ENCODE measurements at regions not wholly inside any gene's neighbourhood (a gene's known extent, or its start where the extent isn't known, plus 50 kb on each side); places are given as distances from the start of the nearest gene placed in this dataset.
"Not testable (repeated sequence)": the region's sequence is repeated elsewhere in the genome, so short reads cannot be mapped to it uniquely, and the experiment has no call there.

DNA sequence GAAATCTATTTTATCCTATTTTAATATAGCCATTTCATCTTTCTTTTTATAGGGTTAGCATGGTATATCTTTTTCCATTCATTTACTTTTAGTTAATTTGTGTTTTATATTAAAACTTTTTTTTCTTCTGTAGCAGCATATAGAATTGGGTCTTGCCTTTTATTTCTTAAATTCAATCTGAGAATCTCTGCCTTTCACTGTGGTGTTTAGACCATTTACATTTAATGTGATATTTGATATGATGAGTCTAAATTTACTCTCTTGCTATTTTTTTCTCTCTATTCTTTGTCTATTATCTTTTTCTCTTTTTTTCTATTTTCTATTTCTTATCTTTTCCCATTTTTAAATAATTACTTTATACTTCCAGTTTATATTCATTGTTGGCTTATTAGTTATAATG, 105.4 kb upstream of the HAND2 start:
- TF ChIP-seq, protein P1, sequence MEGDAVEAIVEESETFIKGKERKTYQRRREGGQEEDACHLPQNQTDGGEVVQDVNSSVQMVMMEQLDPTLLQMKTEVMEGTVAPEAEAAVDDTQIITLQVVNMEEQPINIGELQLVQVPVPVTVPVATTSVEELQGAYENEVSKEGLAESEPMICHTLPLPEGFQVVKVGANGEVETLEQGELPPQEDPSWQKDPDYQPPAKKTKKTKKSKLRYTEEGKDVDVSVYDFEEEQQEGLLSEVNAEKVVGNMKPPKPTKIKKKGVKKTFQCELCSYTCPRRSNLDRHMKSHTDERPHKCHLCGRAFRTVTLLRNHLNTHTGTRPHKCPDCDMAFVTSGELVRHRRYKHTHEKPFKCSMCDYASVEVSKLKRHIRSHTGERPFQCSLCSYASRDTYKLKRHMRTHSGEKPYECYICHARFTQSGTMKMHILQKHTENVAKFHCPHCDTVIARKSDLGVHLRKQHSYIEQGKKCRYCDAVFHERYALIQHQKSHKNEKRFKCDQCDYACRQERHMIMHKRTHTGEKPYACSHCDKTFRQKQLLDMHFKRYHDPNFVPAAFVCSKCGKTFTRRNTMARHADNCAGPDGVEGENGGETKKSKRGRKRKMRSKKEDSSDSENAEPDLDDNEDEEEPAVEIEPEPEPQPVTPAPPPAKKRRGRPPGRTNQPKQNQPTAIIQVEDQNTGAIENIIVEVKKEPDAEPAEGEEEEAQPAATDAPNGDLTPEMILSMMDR (IDR thresholded peaks at IDR 0.05) = no peak
- H3K4me1 ChIP-seq = no peaks in the 10 kb centered on the region
- no peaks in the 10 kb centered on the region for H3K27me3 ChIP-seq
- intact Hi-C loops (cut with DNase I) = no loop called here
- H3K36me3 ChIP-seq = no peaks in the 10 kb centered on the region
- ATAC-seq = no peak
- no peak overlapping the region for H3K27ac ChIP-seq
- DNase-seq = no peak
- no peak overlapping the region for H3K4me3 ChIP-seq
- H3K9me3 ChIP-seq = peaks cover 0 to 52% of the 10 kb centered on the region in 2 donors

GRCh38 chr4:173626277-173626676, 96.2 kb upstream of the HAND2 start:
- intact Hi-C loops (cut with DNase I) = no loop called here
- H3K27ac ChIP-seq = no peak overlapping the region
- H3K4me1 ChIP-seq = no peaks in the 10 kb centered on the region
- H3K9me3 ChIP-seq = peaks cover 0 to 49% of the 10 kb centered on the region in 2 donors
- TF ChIP-seq, protein P1 (IDR thresholded peaks at IDR 0.05) = no peak
- ATAC-seq (no peak), DNase-seq (no peak)
- H3K4me3 ChIP-seq = no peak overlapping the region
- H3K36me3 ChIP-seq = no peaks in the 10 kb centered on the region
- no peaks in the 10 kb centered on the region for H3K27me3 ChIP-seq

DNA sequence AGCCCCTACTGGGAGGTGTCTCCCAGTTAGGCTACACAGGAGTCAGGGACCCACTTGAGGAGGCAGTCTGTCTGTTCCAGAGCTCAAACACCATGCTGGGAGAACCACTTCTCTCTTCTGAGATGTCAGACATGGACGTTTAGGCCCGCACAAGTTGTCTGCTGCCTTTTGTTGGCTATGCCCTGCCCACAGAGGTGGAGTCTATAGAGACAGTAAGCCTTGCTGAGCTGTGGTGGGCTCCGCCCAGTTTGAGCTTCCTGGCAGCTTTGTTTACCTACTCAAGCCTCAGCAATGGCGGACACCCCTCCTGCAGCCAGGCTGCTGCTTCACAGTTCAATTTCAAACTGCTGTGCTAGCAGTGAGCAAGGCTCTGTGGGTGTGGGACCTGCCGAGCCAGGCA, 88.6 kb upstream of the HAND2 start:
- ATAC-seq; H3K4me1 ChIP-seq; intact Hi-C loops (cut with DNase I); H3K4me3 ChIP-seq; H3K27me3 ChIP-seq; DNase-seq; H3K36me3 ChIP-seq; H3K27ac ChIP-seq: not testable (repeated sequence)
- peaks cover 0 to 28% of the 10 kb centered on the region in 2 donors for H3K9me3 ChIP-seq

- intact Hi-C loops (cut with DNase I) = no loop called here
- Histone ChIP-seq H3K4me3 (no peak overlapping the region), H3K27ac (no peak overlapping the region), H3K36me3 (no peaks in the 10 kb centered on the region), H3K27me3 (peaks cover 0 to 11% of the 10 kb centered on the region in 2 donors), H3K9me3 (peaks cover 0 to 10% of the 10 kb centered on the region in 2 donors), H3K4me1 (no peaks in the 10 kb centered on the region)
- DNase-seq (no peak), ATAC-seq (no peak)
- TF ChIP-seq, protein P1 (IDR thresholded peaks at IDR 0.05) = no peak
Measured at GRCh38 chr4:173609158-173609557, 79.1 kb upstream of the HAND2 start.

GRCh38 chr4:173608632-173609031, 78.6 kb upstream of the HAND2 start:
- H3K4me3 ChIP-seq; ATAC-seq; H3K4me1 ChIP-seq; intact Hi-C loops (cut with DNase I); H3K36me3 ChIP-seq; H3K9me3 ChIP-seq; H3K27ac ChIP-seq: not testable (repeated sequence)
- DNase-seq = peak in 1 of 4 donors; percentile 41
- peaks cover 0 to 11% of the 10 kb centered on the region in 2 donors for H3K27me3 ChIP-seq

DNA sequence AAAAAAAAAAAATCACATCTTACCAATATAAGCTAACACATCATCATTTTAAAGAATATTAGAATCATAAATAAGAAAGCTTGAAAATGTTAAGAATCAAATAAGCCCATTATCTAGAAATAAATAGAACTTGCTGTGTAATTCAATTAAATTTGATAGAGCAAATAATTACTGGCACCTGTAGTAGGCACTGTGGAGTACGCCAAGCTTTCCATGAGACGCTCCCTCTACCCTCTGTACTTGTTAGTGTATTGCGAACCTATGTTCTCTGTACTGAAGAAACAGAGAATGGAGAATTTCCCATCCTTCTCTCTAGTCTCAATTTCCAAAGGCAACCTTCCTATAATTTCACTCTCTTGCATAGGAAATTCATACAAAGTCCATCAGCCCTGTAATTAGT, 61.7 kb upstream of the HAND2 start:
- no peak overlapping the region for H3K4me3 ChIP-seq
- DNase-seq (no peak), ATAC-seq (no peak)
- H3K4me1 ChIP-seq = no peaks in the 10 kb centered on the region
- no peaks in the 10 kb centered on the region for H3K36me3 ChIP-seq
- H3K27ac ChIP-seq = no peak overlapping the region
- TF ChIP-seq, protein P1 (IDR thresholded peaks at IDR 0.05) = no peak
- intact Hi-C loops (cut with DNase I) = no loop called here
- H3K9me3 ChIP-seq = no peaks in the 10 kb centered on the region
- H3K27me3 ChIP-seq = no peaks in the 10 kb centered on the region
